HG02938 (cell line): ENCODE measurements at regions not wholly inside any gene's neighbourhood (a gene's known extent, or its start where the extent isn't known, plus 50 kb on each side); places are given as distances from the start of the nearest gene placed in this dataset.

Experiments used
- ATAC-seq: cut with Tn5 transposase; IDR thresholded peaks from one replicate; pipeline ENCODE4 v1.9.1; 2021; ENCODE audit warnings: mild to moderate bottlenecking, moderate library complexity; ENCODE audit not compliant: unreplicated experiment

DNA sequence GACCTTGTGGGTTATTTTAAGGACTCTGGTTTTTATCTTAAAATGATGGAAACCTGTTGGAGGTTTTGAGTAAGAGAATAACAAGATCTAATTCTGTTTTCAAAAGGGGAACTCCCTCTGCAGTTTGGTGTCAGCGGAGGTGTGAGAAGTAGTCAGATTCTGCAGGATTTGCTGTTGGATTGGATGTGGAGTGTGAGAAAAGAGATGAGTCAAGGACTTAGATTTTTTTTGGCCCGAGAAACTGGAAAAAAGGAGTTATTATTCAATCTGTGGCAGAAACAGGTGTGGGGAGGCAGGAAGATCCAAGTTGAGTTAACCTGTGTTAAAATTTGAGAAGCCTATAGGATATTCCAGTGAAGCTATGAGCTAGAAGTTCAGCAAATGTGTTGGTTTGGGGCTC, 337.2 kb upstream of the FANCL start:
- ATAC-seq: no peak

DNA sequence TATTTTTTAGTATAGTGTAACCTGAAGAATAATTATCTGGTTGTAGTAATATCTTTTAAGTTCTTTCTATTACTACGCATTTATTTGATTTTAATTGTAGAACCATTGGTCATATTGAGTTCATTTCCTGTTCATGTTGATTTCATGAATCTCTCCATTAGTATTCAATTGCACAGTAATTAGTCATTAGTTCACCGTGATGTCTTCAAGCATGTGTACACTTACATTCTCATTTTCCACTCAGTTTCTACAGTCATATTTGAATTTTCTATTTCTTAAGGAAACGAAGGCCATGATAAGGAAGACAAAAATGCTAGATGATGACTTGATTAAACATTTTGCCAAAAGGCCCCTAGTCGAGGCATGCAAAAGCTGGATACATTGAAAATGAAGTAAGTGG, 333.7 kb upstream of the FANCL start:
- ATAC-seq: no peak

DNA sequence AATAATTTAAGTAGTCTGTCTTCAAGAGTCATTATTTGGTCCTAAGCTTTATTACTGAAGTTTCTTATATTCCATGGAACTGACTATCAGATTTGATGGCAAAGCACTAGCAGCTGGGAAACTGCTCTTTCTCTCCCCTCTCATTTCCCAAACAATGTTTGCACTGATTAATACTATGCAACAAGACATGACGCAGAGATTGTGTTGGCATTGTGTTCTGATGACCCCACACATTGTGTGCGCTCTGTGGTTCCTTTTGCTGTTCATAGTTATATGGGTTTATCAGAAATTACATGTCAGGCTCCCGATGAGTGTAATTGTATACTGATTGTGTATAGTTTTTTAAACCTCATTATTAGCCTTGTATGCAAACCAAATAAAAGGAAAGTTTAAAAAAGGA, 331.6 kb upstream of the FANCL start:
- no peak for ATAC-seq

DNA sequence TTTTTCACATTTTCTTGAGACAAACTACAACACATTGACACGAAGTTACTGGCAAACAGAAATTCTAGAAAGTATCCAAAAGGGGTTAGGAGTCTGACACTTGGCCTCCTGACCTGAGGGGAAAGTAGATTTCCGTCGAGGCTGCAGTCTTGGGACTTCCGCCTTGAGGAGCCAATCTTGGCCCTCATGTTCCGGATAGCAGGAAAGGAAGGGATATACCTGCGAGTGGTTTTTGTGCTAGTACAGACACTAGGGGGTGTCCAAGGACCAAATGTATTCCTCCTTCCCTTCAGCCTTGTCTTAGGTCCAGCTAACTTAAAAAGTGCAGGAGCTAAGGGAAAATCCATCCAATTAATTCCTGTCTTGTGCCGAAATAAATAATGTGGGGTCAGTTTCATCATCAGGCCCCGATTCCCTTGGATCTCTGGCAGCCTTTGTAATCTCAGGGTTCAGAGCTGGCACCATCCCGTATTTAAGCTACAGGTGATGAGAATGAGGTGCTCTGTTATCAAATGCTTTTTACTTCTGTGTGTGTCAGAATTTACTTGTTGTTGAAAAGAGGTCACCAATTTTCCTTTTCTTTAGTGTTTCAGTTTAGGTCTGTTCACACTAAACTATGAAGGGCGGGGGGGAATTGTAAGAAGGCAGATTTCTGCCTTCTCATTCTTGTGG, 330.2 kb upstream of the FANCL start:
- ATAC-seq: peak; percentile 89

DNA sequence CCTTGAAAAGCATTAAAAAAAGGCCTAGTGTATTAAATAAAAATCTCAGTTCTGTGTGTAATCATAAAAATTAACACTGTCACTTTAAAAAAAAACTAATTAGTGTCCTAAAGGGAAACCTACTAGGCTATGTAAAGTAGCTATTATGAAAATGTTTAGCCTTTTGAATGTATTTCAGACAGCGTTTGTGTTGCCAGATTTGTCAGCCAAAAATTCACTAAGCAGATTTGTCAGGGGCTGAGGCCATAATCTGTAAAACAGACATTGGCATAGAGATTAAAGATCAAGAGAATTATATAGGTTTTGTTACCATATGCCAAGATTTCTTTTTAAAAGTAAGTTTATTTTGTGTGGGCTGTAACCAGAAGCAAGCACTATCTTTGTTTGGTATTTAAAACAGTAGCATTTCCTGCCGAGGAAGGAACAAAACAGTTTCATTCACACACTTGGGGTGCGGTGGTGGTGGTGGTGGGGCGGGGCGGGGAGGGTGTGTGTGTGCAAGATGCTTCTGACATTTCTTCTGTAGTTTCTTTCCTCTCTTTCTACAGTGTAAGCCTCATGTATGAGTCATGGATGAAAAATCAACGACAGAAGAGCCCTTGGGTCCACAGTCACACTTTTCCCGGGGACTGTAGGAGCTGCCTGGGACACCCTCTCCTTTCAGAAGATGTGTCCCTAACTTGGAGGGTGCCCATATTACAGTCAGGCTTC, 328.5 kb upstream of the FANCL start:
- ATAC-seq: peak; percentile 43

DNA sequence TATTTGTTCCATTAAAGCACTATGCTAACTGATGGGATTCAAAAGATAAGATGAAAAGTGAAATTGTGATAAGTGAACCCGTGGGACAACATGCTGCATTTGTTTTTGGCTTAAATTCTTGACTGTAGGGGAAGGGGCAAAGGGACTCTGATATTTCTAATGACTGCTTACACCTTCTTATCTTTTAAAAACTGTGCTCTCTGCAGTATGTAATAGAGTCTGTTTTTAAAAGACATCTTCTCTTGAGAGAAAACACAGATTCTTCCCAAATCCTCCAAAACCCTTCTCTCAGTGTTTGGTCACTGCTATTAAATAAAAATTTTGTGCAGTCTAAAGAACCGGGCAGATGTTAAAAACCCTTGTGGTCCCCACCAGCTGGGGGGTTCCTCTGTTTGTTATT, 327.8 kb upstream of the FANCL start:
- ATAC-seq: no peak

DNA sequence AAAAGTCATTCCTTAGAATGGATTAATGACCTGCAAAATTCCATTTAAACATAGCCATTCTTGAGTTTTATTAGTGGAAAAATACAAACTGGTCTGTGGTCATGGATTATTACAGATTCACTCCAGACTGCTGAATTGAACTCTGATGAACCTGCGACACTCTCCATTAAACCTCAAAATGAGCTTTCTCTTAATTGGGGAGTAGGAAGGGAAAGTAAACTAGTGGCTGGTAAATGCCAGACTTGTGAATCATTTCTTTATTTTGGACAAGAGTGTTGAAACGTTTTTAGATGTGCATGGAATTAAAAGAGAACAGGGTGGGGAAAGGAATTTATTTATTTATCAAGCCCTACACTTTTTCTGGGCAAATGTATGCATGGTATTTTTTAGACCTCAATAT, 321.2 kb upstream of the FANCL start:
- ATAC-seq: no peak

DNA sequence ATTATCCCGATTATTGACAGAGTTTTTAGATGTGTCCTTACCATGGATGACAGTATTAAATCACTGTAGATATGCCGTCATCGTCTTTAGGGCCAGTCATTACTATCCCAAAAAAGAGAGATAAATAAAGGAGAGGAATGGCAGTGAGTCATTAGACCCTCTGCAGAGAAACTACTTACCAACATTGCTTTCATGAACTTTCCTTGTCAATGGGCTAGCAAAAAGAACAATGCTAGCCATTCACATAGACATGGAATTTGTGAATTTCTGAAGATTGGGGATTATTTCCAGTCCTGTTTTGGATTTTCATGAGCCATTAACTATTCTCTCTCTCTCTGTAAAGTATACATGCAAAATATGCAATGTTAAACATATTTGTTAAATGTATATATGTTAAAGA, 319.4 kb upstream of the FANCL start:
- ATAC-seq: no peak

DNA sequence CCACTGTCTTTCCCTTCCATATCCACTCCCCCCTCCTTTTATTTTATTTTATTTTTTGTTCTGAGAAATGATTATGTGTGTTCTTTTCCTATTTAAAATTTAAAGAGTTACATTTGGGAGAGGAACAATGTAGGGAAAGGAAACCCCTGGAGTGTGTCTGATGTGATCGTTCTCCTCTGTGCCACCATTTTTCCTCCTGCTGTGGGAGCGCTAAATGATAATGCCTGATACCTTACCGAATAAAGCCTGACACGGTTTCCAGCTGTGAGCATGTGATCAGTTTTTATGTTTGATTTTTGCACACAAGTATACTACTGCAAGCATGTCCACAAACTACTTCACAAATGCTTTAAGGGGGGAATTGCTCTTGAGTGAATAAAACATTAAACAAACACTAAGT, 317.8 kb upstream of the FANCL start:
- no peak for ATAC-seq

DNA sequence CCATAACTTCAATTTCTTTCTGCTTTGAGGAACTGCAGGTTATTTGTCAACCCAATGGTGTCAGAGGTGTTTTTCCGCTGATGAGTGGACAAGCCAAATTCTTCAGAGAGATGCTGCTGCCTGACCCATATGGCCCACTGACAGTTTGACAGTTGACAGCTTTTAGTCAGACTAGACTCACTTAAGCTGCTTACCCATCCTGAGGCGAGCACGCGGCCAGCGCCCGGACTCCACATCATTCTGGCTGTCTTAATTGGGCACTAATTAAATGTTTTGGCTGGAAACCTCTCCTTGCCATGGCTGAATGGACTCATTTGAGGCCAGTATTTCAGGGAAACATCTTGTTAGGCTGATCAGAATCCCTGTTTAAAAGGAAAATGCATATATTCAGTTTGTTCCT, 316.1 kb upstream of the FANCL start:
- ATAC-seq: no peak

DNA sequence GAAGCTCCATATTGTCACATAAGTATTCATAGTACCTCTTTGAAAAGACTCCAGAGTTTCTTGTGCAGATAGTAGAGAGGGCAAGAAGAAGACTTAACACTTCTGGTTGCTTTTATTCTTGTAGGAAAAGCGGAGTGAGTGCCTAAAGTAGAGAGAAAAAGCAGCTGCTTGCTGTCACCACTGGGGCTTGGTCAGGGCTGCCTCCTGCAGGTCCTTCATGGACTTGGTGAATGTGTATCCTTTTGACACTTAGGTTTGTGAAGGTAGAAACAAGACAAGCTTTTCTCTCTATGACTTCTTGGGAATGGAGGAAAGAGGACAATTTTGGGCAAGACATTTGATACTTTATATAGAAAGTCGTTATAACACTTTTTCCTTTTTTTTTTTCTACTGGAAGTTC, 312.8 kb upstream of the FANCL start:
- ATAC-seq: no peak

DNA sequence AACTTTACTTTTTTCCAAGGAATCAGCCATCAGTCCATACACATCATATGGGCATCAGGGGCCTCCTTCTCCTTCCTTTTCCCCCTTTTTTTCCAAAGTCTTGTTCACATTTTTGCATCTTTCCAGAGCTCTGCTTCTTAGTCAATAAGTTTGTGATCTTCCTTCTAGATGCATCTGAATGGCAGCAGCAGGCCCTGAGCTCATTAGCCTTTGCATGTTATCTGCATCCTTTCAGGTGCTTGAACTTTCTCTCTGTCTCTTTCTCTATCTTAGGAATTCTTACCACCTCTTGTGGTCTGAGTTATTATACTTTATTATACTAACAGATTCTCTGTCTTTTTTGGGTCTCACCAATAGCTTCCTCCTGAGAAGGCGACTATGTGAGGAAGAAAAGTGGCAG, 312.4 kb upstream of the FANCL start:
- ATAC-seq: no peak

DNA sequence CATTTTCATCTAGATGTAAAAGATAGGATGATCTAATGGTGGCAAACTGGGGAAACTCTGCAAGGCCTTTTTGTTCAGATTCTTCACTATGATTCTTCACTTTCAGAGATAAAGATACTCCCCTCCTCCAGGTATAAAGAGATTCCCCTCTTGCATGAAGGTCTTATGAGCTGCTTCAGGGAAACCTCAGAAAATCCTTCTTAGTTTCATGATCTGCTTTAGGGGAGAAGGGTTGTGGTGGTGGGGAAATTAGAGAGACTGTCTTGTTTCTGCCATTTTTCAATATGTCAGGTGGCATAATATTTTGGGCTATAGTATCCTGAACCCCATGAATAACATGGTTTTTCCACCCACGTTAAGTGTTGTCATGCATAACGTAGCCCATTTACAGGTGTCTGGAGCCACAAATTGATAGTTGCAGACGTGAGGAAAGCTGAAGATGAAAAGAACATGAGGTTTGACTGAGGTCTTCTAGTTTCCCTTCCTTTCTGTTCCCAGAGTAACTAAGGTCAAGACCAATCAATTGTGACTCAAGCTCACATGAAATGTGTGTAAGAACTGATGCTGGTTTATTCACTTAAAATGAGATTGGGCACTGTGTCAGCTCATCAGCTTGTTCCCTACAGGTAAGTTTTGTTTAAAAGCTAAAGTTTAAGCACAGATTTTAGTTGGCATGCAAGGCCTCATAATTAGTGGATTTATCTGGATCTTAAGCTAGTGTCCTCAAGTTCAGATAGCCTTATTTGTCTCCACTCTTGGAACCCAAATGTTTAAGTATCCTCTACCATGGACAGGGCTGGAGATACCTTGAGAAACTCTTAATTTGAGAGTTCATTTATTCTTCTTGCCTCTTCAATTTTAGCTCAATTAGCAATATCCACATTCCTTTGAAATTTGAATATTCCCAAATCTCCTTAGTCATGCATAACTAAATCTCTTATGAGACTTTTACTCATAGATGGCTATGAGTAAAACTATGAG, 304.5 kb upstream of the FANCL start:
- no peak for ATAC-seq

DNA sequence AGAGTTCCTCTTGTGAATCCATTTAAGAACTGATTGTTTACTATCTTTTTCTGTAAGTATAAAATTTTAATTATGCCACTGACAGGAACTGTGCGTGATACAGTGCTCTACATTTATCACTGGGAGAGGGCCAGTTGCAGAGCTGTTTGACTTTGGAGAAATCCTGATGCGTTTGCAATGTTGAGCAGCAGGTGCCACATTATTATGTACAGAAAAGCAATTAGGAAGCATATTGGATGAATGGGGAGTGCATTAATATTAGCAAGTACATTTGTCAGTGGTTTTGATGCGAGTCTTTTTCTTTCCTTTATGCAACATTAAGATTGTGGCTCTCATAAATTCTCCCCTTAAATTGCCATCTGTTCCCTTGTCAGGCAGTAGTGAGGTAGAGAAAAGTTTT, 302.3 kb upstream of the FANCL start:
- ATAC-seq: no peak

DNA sequence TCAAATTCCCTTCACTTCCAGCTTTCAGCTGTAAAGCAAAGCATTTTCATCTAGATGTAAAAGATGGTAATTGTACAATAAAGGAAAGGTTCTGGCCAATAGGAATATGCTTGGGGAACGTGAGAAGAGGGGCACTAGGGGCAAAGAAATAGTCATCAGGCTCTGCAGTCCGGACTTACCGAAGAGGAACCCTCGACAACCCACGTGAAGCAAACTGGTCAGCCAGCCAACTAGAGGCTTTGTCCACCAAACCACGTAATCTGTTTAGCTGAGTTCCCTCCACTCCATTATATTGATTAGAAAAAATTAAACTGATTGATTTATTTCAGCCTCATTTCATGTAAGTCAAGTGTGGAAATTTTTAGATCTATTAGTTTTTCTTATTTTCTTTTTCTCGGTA, 300.4 kb upstream of the FANCL start:
- ATAC-seq: no peak

DNA sequence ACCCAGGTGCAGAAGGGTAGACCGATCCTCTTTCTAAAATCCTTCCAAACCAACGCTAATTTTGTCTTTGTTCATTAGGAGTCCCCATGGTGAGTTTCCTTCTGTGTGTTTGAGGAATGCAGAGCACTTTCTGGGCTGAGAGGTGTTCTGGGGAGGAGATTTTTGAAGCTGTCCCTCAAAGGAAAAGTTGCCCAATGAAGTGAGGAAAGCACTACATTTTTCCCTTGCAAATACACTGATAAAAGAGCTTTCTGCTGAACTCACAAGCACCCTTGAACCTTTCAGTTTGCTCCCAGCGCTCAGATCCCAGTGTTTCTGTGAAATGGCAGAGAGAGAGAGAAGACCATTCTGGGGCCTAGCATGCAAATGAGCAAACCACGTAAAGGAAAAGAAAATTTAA, 299.6 kb upstream of the FANCL start:
- no peak for ATAC-seq

DNA sequence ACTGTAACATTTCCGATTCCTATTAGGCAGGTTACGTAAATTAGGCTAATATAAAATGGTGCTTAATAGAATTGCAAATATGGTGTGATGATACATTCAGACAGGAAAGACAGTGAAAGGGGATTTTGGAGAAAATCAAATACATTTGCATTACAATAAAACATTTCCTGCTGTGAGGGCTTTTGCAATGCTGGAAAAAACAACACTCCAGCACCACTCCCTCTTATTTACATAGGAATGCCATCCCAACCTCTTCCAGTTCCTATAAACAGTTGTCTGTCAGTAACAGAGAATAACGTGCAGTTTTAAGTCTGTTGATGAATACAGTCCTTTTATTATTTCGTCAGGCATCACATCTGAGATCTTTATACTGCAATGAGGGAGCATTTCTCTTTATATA, 298.8 kb upstream of the FANCL start:
- ATAC-seq: no peak

DNA sequence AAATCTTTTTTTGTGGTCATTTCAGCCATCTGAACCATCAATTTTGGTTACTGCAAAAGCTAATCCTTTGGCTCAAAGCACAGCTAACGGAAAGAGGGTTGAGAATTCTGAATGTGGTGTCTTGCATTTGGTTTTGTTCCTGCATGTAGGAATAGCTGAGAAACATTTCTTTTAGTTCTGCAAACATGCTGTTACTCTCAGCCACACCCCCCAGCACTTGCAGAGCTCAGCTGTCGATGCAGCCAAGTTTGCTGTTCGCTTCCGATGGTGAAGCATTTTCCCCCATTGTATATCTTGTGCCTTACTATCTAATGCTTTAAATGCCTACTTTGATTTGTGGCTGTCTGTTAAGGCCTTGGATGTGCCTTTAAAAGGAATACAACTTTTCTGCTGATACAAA, 294.9 kb upstream of the FANCL start:
- ATAC-seq: no peak

DNA sequence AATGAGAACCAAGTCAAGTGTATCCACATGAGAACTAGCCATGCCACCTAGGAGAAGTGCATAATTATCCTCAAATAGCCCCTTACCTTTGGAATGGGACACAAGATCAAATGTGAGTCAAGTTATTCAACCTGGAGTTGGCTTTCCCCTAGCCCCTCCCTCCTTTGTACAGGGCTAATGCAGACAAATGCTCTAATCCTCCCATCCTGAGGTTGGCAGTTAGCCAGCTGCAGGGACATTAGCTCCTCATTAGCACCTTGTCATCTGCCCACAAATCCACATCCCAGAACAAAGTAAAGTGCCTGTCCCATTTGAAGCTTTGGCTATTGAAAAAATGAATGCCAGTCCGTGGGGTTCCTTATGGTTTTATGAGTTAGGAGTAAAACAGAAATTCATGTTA, 294.1 kb upstream of the FANCL start:
- no peak for ATAC-seq

DNA sequence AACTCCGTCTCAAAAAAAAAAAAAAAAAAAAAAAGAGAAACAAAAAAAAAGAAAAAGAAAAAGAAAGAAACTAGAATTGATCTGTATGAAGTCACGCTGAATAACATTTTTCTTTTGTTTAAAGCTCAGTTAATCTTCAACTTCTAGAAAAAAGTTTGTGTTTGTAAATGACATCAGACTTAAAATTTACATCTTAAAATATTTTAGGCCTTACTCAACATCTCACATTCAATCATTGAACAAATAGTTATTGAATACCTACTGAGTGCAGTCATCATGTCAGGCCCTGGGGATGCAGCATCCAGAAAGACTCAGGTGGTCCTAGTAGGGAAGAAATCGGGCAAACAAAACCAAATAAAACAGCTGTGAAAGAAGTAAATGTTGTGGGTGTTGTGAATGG, 292.3 kb upstream of the FANCL start:
- no peak for ATAC-seq

DNA sequence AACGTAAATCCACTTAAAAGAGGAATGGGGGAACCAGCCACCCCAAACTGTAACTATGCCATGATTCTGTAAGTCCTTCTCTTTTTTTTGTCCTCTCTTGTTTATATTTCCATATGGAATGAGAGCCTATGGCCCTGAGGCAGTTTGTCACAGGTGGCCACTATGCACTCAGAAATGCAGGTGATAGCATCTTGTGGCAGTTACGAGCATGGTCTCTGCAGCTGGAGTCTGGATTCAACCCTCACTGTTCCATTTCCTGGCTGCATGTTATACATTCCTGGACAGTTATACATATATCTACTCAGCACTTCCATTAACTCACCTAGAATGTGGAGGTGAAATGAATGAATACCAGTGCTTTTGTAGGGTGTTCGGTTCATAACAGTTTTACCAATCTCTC, 291.5 kb upstream of the FANCL start:
- ATAC-seq: no peak

DNA sequence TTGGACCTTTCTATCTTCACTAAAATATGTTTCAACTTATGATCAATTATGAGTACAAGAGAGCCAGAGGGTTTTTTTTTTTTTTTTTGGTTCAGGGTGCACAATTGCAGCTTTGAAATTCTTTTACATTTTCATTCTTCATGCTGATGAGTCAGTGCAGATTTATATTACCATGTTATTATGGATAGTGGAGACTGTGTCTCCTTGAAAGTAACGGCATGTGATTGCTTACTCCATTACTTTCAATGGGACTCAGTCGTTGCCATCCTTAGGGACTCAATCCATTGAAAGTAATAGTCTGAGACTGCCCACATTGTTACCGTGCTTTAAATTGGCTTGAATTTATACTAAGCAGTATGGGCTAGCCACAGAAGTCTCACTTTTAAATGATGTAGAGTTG, 286.5 kb upstream of the FANCL start:
- ATAC-seq: no peak
